HepG2 (cell line): ENCODE measurements at regions not wholly inside any gene's neighbourhood (a gene's known extent, or its start where the extent isn't known, plus 50 kb on each side); places are given as distances from the start of the nearest gene placed in this dataset.

Experiments
- ATF4 ChIP-seq, 2 experiments: fragments of 450-650 bp in 1 of 2; sonication (generic) in 1 of 2; formaldehyde crosslinking; IDR thresholded peaks; 2 replicates each; pipeline versions ENCODE4 v1.5.0 to v1.8.0; 2020 to 2022; ENCODE audit warnings: mild to moderate bottlenecking in 1 of 2, missing genetic modification reagents in 1 of 2
- CBX1 ChIP-seq: IDR thresholded peaks from one replicate; pipeline ENCODE4 v1.6.1; 2016; ENCODE audit warnings: antibody characterized with exemption, low read depth
- CBX2 ChIP-seq, 2 experiments: fragments of 200-600 bp in 1 of 2; sonication (generic); formaldehyde crosslinking in 1 of 2; IDR thresholded peaks; 2 replicates each; pipeline versions ENCODE4 v1.7.0 to v1.8.1; 2018 to 2022; ENCODE audit warnings: low read depth in 2 of 2, low read length in 1 of 2, mild to moderate bottlenecking in 1 of 2, missing genetic modification reagents in 1 of 2
- CREB3 ChIP-seq: sonication (generic); formaldehyde crosslinking; IDR thresholded peaks from 2 replicates; pipeline ENCODE4 v1.5.0; 2020; ENCODE audit warnings: missing genetic modification reagents
- DMAP1 ChIP-seq: IDR thresholded peaks from 2 replicates; pipeline ENCODE4 v1.6.1; 2016
- GPBP1L1 ChIP-seq: sonication (generic); formaldehyde crosslinking; IDR thresholded peaks from 2 replicates; pipeline ENCODE4 v1.5.0; 2020; ENCODE audit warnings: mild to moderate bottlenecking, missing genetic modification reagents
- GPN1 ChIP-seq: sonication (generic); formaldehyde crosslinking; IDR thresholded peaks from 2 replicates; pipeline ENCODE4 v1.5.1; 2020; ENCODE audit warnings: missing genetic modification reagents, borderline replicate concordance
- HES4 ChIP-seq: sonication (generic); formaldehyde crosslinking; IDR thresholded peaks from 2 replicates; pipeline ENCODE4 v1.9.0; 2021; ENCODE audit warnings: mild to moderate bottlenecking, missing genetic modification reagents, borderline replicate concordance
- KDM2A ChIP-seq: sonication (generic); formaldehyde crosslinking; IDR thresholded peaks from 2 replicates; pipeline ENCODE4 v1.4.0; 2020; ENCODE audit warnings: low read depth, missing genetic modification reagents, borderline replicate concordance
- KDM3A ChIP-seq: IDR thresholded peaks from 2 replicates; pipeline ENCODE4 v1.6.1; 2018; ENCODE audit warnings: low read depth, missing compliant biosample characterization
- KMT2B ChIP-seq: IDR thresholded peaks from 2 replicates; pipeline ENCODE4 v1.6.1; 2016; ENCODE audit warnings: missing genetic modification reagents, missing compliant biosample characterization
- NCOA5 ChIP-seq: sonication (generic); formaldehyde crosslinking; IDR thresholded peaks from 2 replicates; pipeline ENCODE4 v1.4.0; 2020; ENCODE audit warnings: missing genetic modification reagents
- RNF2 ChIP-seq: fragments of 450-650 bp; conservative IDR thresholded peaks from 2 replicates; pipeline ENCODE4 v1.6.1; 2016; ENCODE audit warnings: low read depth
- SMAD1 ChIP-seq: sonication (generic); formaldehyde crosslinking; IDR thresholded peaks from 2 replicates; pipeline ENCODE4 v1.4.0; 2020; ENCODE audit warnings: missing genetic modification reagents, low read depth, mild to moderate bottlenecking, borderline replicate concordance
- SMAD9 ChIP-seq: sonication (generic); formaldehyde crosslinking; IDR thresholded peaks from 2 replicates; pipeline ENCODE4 v1.5.1; 2020; ENCODE audit warnings: mild to moderate bottlenecking, missing genetic modification reagents
- STAT5B ChIP-seq: sonication (generic); formaldehyde crosslinking; IDR thresholded peaks from 2 replicates; pipeline ENCODE4 v1.4.0; 2020; ENCODE audit warnings: missing genetic modification reagents
- TBL1XR1 ChIP-seq: fragments of 150-350 bp; IDR thresholded peaks from 2 replicates; pipeline ENCODE4 v1.6.1; 2014; ENCODE audit warnings: borderline replicate concordance, low read length; ENCODE audit not compliant: partially characterized antibody
- ZBTB44 ChIP-seq: sonication (generic); formaldehyde crosslinking; IDR thresholded peaks from 2 replicates; pipeline ENCODE4 v1.4.0; 2020; ENCODE audit warnings: missing genetic modification reagents
- ZNF337 ChIP-seq: sonication (generic); formaldehyde crosslinking; IDR thresholded peaks from 2 replicates; pipeline ENCODE4 v1.5.1; 2020; ENCODE audit warnings: missing genetic modification reagents, low read depth, mild to moderate bottlenecking, borderline replicate concordance
- ZNF512B ChIP-seq: sonication (generic); formaldehyde crosslinking; IDR thresholded peaks from 2 replicates; pipeline ENCODE4 v1.5.1; 2020; ENCODE audit warnings: missing genetic modification reagents, mild to moderate bottlenecking, borderline replicate concordance
- ZNF616 ChIP-seq: sonication (generic); formaldehyde crosslinking; IDR thresholded peaks from 2 replicates; pipeline ENCODE4 v1.5.0; 2020; ENCODE audit warnings: low read depth, mild to moderate bottlenecking, missing genetic modification reagents
- TF ChIP-seq, protein P1 (sequence below): sonication (generic); formaldehyde crosslinking; IDR thresholded peaks from 2 replicates; pipeline ENCODE4 v1.4.0; 2020; ENCODE audit warnings: mild to moderate bottlenecking, missing genetic modification reagents

GRCh38 chr3:150183678-150184425 is 213.2 kb upstream of the PFN2 start (continued):
- TF ChIP-seq CREB3 (CRISPR knock-in tag) (no peak), ZNF337 (CRISPR knock-in tag) (no peak), KDM2A (CRISPR knock-in tag) (peak; percentile 44; the same call in 1 of the 2 replicates), SMAD9 (CRISPR knock-in tag) (no peak), HES4 (CRISPR knock-in tag) (no peak), DMAP1 (CRISPR knock-in tag) (no peak), ZNF616 (CRISPR knock-in tag) (no peak), STAT5B (CRISPR knock-in tag) (no peak), GPN1 (CRISPR knock-in tag) (no peak), TBL1XR1 (no peak), CBX1 (no peak), KDM3A (CRISPR knock-in tag) (no peak), GPBP1L1 (CRISPR knock-in tag) (no peak), SMAD1 (CRISPR knock-in tag) (no peak), KMT2B (CRISPR knock-in tag) (0 out of 2 replicates have a peak, but pooled peaks have one; percentile 57), ZBTB44 (CRISPR knock-in tag) (no peak), RNF2 (no peak), CBX2 (IDR thresholded peaks at IDR 0.05; ENCODE audit: low read depth, low read length) (no peak), CBX2 (CRISPR knock-in tag; IDR thresholded peaks at IDR 0.05; ENCODE audit: low read depth) (peak; percentile 65; the same call in 1 of the 2 replicates), ATF4 (CRISPR knock-in tag; IDR thresholded peaks at IDR 0.05) (no peak), ZNF512B (CRISPR knock-in tag) (no peak), NCOA5 (CRISPR knock-in tag) (no peak)
- TF ChIP-seq, protein P1, sequence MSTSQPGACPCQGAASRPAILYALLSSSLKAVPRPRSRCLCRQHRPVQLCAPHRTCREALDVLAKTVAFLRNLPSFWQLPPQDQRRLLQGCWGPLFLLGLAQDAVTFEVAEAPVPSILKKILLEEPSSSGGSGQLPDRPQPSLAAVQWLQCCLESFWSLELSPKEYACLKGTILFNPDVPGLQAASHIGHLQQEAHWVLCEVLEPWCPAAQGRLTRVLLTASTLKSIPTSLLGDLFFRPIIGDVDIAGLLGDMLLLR, result no peak
